ENCODE measurements at regions not wholly inside any gene's neighbourhood (a gene's known extent, or its start where the extent isn't known, plus 50 kb on each side); places are given as distances from the start of the nearest gene placed in this dataset.

DNA sequence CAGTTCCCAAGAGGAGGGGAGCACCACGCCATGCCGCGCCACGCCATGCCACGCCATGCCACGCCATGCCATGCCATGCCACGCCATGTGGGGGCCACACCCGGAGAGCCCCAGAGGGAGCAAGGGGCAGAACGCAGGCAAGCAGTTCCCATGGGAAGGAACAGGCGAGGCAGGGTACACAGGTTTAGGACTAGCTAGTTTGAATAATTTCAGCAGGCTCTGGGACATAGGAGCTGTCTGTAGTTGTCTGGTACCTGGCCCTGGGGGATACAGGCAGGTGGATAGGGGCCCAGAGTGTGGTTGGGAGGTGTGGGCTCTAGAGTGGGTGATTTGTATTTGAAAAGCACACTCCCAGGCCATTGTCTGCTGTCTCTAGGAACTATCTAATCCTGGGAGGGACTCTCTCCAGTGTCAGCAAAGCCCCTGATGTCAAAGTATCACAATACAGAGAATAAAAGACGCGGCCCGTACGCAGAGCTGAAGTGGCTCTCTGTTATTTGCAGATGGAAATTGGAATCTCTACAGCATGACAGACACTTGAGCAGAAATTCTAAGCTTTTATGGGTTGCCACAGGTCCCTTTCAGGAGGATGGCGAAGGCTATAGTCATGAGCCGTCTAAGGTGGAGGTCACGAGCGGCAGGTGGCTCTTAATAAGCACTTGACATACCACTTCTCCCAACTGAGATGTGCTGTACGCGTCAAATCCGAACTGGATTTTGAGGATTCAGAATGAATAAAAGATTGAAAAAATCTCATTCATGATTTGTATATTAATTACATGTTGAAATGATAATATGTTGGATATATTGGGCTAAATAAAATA lies 220.8 kb upstream of the TNRC6C start:
- peak; percentile 88 to 94 for DNase-seq

GRCh38 chr17:77738751-77739531 lies 219.6 kb upstream of the TNRC6C start:
- peak; percentile 65 to 79 for DNase-seq

DNA sequence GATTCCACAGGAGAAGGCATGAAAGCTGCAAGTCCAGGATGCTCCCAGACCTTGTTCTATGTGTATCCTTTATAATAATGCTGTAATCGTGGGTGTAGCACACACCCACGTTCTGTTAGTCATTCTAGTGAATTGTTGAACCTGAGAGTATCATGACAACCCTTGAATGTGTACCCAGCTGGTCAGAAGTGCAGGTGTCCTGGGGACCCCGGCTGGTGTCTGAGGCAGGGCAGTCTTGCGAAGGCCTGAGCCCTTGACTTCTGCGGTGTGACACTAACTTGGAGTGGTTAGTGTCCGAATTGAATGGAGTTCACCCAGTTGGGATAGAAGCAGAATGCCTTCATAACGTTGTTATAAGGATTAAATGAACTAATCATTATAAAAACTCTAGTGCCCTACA lies 218.0 kb upstream of the TNRC6C start:
- peak; percentile 35 to 36 for DNase-seq

DNA sequence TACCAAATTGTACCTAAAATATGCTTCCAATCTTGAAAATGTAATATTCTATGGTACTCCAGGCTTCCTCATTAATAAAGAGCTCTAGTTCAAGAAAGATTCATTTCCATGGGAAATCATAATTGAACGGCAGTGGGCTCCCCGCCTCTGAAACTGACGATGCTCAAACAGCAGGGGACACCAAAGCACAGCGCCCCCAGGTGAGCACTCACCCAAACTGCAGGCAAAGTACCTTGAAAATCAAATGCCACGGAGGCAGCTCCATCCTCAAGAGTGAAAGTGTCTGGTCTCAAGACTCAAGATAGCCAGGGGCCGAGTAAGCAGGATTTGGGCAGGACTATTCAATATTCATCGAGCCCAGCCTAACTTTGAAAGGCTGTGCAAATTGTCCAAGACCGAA lies 217.4 kb upstream of the TNRC6C start:
- DNase-seq = no peak

DNA sequence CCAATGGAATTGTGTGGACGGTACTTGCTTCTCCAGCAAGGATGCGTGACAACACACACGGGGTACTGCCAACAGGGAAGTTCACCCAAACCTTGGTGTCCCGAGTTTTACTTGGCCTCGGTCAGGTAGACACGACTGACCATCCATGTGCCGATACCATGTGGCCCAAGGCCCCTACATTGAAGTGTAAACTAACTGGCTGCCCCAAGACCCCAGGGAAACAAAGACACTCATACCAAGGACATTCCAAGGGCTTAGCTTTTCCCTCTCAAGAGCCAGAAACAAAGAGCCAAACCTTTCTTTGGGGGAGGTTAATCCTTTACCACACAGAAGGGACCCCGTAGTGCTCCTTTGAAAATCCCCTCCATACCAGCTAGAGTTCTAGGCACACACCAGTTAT lies 215.9 kb upstream of the TNRC6C start:
- no peak for DNase-seq

GRCh38 chr17:77744066-77744988 lies 214.2 kb upstream of the TNRC6C start:
- DNase-seq = no peak

DNA sequence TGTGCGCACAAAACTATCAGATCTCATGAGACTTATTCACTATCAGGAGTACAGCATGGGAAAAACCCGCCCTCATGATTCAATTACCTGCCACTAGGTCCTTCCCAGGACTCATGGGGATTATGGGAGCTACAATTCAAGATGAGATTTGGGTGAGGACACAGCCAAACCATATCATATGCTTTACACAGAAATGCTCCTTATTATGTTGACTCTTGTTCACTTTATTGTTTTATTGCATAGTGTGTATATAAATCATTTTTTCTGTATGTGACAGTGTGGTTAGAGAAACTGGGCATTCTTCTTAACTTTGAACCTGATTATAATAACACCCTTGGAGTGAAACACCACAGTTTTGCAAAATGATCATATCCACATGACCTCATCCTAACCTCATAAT lies 212.8 kb upstream of the TNRC6C start:
- DNase-seq = no peak

- no peak for DNase-seq
Measured at GRCh38 chr17:77746393-77746792, 212.1 kb upstream of the TNRC6C start.

DNA sequence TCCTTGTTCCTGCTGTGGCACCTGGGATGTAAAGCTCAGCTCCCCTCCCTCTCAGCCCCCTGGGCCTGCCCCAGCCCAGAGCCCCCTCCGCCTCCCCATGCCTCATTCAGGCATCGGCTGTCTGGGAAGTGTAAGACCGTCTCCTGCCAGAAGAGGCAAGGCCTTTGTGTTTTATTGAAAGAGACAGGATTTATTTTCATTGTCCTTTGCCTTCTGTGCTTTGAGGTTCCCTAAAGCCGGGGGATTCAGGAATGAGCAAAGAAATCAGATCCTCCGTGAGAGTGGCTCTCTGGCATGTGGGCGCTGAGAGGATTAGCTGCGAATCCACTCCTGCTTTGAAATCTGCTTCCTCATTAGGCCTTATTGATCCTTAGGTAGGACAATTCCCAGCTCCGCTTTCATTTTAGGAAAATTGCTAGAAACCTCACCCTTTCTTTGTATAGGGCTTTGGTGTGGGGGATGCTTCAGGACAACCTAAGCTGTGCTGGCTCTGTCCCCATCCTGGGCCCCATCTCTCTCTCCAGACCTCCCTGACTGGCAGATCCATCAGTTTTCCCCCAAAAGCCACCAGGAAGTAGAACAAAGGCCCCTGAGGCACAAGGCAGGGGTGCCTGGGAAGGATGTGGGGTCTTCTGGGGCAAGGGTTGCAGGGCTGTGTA lies 211.5 kb upstream of the TNRC6C start:
- no peak for DNase-seq

GRCh38 chr17:77748436-77748835 lies 210.1 kb upstream of the TNRC6C start:
- DNase-seq = no peak

- DNase-seq = no peak
Measured at GRCh38 chr17:77749321-77749751, 209.2 kb upstream of the TNRC6C start.

DNA sequence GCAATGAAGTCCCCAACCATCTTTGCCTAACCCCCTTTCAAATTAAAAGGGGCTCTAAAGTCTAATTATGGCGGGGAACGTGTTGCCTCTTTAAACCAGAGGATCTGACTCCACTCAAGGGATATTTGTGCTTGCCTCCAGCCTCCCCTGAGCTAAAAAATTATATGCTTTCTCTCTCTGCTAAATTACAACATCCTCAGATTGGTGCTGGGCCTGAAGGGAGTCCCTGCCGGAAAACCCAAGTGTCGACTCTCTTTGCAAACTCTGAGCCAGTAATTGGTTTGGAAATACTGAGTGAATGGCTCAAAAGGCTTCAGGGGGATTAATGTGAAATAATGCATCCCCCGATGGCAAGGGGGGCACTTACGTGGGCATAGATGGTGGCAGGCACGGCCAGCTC lies 208.5 kb upstream of the TNRC6C start:
- no peak for DNase-seq

GRCh38 chr17:77750427-77751043 lies 208.0 kb upstream of the TNRC6C start:
- DNase-seq = no peak

- DNase-seq = no peak
Measured at GRCh38 chr17:77753246-77753645, 205.3 kb upstream of the TNRC6C start.

DNA sequence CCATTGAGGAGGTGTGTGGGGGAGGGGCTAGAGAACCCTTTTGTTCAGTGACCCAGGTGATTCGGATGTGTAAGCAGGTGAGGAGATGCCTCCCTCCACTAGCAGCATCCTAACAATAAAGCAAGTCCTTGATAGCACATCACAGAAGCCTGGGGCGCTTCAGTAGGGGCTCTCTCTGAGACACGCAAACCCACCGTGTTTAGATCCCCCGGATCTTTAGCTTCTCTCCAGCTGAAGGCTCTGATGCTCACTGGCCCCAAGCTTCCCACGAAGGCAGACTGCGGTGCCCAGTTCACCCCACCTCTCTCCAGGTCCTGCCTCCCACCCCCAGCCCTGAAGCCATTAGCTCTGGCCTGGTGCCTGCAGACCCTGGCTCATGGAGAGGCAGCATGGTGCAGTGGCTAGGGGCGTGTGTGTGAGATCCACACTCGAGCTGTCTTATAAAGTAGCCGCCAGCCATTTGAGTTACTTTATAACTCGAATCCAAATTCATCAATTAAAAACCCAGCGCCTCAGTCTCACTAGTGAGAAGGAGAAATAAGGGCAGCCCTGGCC lies 204.7 kb upstream of the TNRC6C start:
- DNase-seq = no peak

DNA sequence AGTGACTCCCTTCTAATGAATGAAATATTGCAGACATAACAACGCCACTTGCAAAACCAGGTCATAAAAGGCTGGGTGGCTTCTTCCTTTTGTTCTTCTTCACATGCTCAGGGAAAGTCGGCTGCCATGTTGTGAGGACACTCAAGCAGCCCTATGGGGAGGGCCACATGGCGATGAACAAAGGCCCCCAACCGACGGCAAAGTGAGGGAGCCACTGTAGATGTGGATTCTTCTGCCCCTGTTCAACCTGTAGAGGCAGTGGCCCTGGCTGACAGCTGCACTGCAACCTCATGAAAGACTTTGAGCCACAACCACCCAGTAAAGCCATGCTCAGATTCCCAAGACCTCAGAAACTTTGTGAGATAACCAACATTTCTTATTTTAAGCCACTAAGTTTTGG lies 203.5 kb upstream of the TNRC6C start:
- no peak for DNase-seq

DNA sequence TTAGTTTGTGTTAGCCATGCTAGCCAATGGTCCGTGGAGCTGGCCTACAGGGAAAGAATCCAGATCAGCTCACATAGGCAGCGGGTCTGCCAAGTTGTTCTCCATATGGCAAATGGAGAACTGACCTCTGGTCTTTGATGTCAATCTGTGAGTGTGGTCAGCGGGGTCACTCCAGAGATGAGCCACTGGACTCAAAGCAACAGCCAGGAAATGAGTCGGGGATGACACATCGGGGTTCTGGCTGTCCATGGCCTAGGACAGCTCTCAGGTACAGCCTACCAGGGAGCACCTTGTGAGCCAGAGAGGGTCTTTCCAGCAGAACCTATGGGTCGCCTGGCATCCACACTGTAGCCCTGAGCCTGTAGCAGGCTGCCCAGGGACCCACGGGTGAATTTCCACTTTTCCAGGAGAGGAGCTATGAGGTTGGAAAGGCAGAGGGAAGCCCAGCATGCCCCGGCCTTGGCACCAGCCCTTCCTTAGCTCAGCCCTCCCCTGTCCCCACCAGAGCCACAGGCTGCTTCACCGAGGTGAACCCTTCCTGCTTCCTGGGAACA lies 203.0 kb upstream of the TNRC6C start:
- DNase-seq = no peak

GRCh38 chr17:77756028-77756427 lies 202.5 kb upstream of the TNRC6C start:
- no peak for DNase-seq

DNA sequence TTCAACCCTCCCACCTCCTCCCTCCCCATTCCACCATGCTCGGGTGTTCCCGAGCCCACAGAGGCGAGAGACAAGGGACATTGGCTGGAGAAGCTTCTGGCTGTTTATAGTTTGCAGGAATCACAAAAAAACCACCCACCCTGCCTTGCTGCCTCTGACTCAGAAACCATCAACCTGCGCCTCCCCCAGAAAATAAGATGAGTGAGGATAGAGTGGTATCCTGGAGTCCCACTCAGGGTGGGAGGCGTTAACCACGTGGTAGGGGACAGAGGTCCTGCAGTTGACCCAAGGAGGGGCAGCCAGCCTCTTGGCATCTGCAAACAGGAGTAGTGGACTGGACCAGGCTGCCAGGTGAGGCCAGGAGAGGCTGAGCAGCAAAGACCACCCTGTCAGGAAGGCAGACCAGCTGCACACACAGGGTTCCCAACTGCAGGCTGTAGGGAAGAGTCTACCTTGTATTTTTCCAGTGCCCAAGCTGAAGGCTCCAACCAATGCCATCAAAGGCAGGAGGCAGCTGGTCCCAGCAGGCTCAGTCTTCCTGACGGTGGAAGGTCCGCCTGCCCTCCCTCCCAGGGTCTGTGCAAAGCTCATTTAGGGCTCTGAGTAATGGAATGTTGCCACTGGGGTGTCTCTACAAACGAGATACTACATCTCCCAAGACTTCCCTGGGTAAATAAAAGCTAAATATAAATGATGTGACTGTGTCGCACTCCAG lies 201.5 kb upstream of the TNRC6C start:
- DNase-seq = peak in 1 of 2 experiments; percentile 26

GRCh38 chr17:77757561-77757898 lies 201.0 kb upstream of the TNRC6C start:
- DNase-seq = no peak

DNA sequence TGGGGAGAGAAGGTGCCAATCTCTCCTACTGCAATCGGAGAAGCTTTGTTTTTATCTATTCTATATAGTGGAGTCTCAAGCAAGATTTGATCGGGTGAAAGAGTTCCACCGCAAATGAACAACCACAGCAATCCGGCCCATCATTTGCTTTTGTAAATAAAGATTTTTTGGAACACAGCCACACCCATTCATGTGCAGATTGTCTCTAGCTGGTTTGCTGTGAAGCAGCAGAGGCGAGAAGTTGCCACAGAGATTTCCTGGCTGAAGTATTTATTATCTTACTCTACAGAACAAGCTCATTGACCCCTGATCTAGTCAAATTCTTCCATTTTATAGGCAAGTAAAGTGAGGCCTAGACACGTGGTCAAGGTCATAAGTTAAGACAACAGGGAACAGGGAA lies 195.5 kb upstream of the TNRC6C start:
- DNase-seq = no peak
